ENCODE measurements at regions not wholly inside any gene's neighbourhood (a gene's known extent, or its start where the extent isn't known, plus 50 kb on each side); places are given as distances from the start of the nearest gene placed in this dataset.

DNA sequence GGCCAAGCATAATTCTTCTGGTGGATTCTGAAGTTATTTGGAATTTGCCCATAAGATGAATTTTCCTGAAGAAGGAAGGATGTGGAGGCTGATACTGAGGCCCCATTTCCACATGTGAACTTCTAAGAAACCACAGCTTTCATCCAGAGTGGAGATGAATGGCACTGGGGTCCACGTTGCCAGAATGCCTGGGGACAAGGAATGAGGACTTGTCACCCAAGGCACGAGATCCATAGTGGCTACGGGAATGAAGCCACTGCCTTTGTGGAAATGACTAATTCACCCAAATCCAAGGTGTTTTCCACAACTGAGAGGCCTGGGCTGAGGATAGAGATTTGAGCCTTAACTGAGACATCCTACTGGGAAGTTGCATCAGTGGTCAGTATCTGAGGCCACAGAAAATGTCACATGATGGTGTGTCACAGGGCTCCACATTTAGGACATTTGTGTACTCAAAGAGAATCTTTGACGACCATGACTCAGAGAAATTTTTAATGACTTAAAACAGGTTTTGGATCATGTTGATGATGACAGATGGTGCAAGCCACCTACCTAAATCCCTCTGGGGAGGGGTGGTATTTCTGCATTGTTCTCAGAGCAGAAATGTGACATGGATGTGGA lies 286.1 kb downstream of the SOX11 start:
- no peak for TF ChIP-seq TAF1 (IDR thresholded peaks at IDR 0.05; ENCODE audit: borderline replicate concordance, insufficient read depth, low read length)
- TF ChIP-seq POLR2AphosphoS5 (IDR thresholded peaks at IDR 0.05; ENCODE audit: low read depth, low read length) = no peak
- TF ChIP-seq FOXP2 (optimal IDR thresholded peaks at IDR 0.05; ENCODE audit: borderline replicate concordance, extremely low read depth, extremely low read length, insufficient read depth) = no peak
- TF ChIP-seq, protein P1, sequence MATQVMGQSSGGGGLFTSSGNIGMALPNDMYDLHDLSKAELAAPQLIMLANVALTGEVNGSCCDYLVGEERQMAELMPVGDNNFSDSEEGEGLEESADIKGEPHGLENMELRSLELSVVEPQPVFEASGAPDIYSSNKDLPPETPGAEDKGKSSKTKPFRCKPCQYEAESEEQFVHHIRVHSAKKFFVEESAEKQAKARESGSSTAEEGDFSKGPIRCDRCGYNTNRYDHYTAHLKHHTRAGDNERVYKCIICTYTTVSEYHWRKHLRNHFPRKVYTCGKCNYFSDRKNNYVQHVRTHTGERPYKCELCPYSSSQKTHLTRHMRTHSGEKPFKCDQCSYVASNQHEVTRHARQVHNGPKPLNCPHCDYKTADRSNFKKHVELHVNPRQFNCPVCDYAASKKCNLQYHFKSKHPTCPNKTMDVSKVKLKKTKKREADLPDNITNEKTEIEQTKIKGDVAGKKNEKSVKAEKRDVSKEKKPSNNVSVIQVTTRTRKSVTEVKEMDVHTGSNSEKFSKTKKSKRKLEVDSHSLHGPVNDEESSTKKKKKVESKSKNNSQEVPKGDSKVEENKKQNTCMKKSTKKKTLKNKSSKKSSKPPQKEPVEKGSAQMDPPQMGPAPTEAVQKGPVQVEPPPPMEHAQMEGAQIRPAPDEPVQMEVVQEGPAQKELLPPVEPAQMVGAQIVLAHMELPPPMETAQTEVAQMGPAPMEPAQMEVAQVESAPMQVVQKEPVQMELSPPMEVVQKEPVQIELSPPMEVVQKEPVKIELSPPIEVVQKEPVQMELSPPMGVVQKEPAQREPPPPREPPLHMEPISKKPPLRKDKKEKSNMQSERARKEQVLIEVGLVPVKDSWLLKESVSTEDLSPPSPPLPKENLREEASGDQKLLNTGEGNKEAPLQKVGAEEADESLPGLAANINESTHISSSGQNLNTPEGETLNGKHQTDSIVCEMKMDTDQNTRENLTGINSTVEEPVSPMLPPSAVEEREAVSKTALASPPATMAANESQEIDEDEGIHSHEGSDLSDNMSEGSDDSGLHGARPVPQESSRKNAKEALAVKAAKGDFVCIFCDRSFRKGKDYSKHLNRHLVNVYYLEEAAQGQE (IDR thresholded peaks at IDR 0.05; ENCODE audit: insufficient read depth in 1 of 2, low read depth in 2 of 2, low read length in 2 of 2) = no peak
- TF ChIP-seq SIN3A (IDR thresholded peaks at IDR 0.05; ENCODE audit: borderline replicate concordance, insufficient read depth, low read length) = no peak

DNA sequence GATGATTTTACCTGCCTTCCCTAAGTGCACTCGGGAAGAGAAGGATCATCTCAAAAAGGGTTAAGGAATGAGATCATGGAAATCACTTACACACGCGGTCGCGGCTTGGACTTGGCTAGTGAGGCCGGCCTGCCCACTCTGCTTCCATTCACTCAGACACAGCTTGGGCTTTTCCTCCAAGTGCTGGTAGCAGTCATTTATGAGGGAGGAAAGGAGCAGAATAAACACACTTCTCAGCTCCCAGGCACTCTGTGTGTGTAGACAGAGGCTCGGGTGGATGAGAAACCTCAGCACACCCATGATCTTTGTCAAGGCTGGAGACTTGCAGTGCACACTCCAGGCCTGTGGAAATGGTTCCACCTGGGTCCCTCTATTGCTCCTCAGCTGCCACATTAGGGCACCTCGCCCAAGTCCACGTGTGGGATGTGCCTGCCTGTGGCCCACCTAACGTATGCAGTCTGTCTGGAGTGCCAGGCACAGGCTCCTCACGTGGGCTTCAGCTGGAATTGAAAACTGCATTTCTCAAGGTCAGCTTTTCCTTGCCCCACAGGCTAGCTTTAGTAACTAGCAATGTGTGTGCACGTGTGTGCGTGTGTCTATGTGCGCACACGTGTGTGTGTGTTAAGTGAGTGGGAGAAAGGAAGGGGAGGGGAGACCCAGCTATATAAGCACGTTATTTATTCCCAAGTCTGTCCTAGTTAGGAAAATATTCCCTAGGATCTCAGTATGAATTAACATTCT lies 288.4 kb downstream of the SOX11 start:
- TF ChIP-seq FOXP2 (optimal IDR thresholded peaks at IDR 0.05; ENCODE audit: borderline replicate concordance, extremely low read depth, extremely low read length, insufficient read depth) = no peak
- TF ChIP-seq, protein P1 (IDR thresholded peaks at IDR 0.05; ENCODE audit: insufficient read depth in 1 of 2, low read depth in 2 of 2, low read length in 2 of 2) = no peak
- no peak for TF ChIP-seq POLR2AphosphoS5 (IDR thresholded peaks at IDR 0.05; ENCODE audit: low read depth, low read length)
- TF ChIP-seq SIN3A (IDR thresholded peaks at IDR 0.05; ENCODE audit: borderline replicate concordance, insufficient read depth, low read length) = no peak
- no peak for TF ChIP-seq TAF1 (IDR thresholded peaks at IDR 0.05; ENCODE audit: borderline replicate concordance, insufficient read depth, low read length)

DNA sequence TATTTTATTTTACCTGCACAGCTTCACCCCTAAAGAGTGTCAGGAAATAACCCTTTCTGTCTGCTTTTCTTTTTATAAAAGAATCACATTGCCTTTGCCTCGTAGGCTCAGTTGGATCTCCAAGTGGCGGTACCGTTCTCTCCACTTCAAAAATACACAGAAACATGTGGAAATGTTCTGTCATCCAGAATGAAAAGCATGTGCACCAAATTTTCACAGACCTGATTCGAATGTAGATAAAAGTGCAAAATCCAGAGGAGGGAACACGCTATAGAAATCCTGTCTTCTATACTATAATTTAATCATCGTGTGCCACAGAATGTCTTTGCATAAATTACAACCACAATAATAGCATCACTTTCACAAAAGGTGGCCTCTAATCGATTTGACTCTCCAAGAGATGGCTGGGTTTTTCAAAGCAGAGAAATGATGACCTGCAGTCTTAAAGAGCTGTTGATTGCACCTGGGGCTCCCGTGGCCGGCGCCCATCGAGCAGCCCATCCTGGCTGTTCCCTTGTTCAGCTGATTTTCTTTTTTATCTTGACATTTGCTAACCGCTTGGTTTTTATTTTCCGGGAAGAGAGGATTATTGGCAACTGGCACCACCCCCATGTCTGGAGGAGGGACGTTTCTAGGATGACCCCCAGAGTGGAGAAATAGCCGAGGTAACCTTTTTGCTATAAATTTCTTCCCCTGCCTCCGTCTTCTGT lies 290.2 kb downstream of the SOX11 start:
- TF ChIP-seq, protein P1 (IDR thresholded peaks at IDR 0.05; ENCODE audit: insufficient read depth in 1 of 2, low read depth in 2 of 2, low read length in 2 of 2) = no peak
- TF ChIP-seq POLR2AphosphoS5 (IDR thresholded peaks at IDR 0.05; ENCODE audit: low read depth, low read length) (no peak), TAF1 (IDR thresholded peaks at IDR 0.05; ENCODE audit: borderline replicate concordance, insufficient read depth, low read length) (no peak), SIN3A (IDR thresholded peaks at IDR 0.05; ENCODE audit: borderline replicate concordance, insufficient read depth, low read length) (no peak), FOXP2 (optimal IDR thresholded peaks at IDR 0.05; ENCODE audit: borderline replicate concordance, extremely low read depth, extremely low read length, insufficient read depth) (no peak)

DNA sequence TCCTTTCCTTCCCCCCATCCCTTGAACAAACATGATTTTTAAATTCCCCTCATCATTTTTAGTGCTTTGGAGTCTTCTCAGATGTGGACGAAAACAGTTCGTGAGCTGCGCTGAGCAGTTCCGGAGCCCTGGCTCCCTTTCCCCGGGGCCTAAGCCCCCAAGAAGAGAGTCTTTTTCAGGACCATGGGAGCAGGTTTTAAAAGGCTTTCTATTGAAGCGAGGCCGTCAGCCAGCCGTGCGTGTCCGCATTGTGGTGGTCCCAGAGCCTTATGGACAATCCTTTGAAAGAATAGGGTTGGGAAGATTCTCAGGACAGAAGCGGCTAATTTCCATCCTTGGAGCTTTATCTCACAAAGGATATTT lies 290.7 kb downstream of the SOX11 start:
- no peak for TF ChIP-seq FOXP2 (optimal IDR thresholded peaks at IDR 0.05; ENCODE audit: borderline replicate concordance, extremely low read depth, extremely low read length, insufficient read depth)
- no peak for TF ChIP-seq POLR2AphosphoS5 (IDR thresholded peaks at IDR 0.05; ENCODE audit: low read depth, low read length)
- TF ChIP-seq, protein P1 (IDR thresholded peaks at IDR 0.05; ENCODE audit: insufficient read depth in 1 of 2, low read depth in 2 of 2, low read length in 2 of 2) = no peak
- TF ChIP-seq SIN3A (IDR thresholded peaks at IDR 0.05; ENCODE audit: borderline replicate concordance, insufficient read depth, low read length) = no peak
- TF ChIP-seq TAF1 (IDR thresholded peaks at IDR 0.05; ENCODE audit: borderline replicate concordance, insufficient read depth, low read length) = no peak

Measured in PFSK-1 (cell line).